ENCODE measurements at regions not wholly inside any gene's neighbourhood (a gene's known extent, or its start where the extent isn't known, plus 50 kb on each side); places are given as distances from the start of the nearest gene placed in this dataset.

GRCh38 chr5:56746553-56747339 lies 68.6 kb upstream of the MAP3K1 start:
- Histone ChIP-seq H3K36me3 (no peaks in the 10 kb centered on the region), H3K9me3 (no peaks in the 10 kb centered on the region), H3K4me3 (no peak overlapping the region), H3K27ac (replicated peaks in 1 of 4) (no peak overlapping the region), H3K4me1 (peaks cover 0 to 2% (median 0%) of the 10 kb centered on the region in 4 donors), H3K27me3 (no peaks in the 10 kb centered on the region)
- TF ChIP-seq EP300 (IDR thresholded peaks at IDR 0.05) (no peak), CTCF (IDR thresholded peaks at IDR 0.05) (no peak), POLR2A (IDR thresholded peaks at IDR 0.05; ENCODE audit: low read depth) (no peak), POLR2AphosphoS5 (IDR thresholded peaks at IDR 0.05) (no peak)
- intact Hi-C loops (cut with DNase I): no loop called here
- no peak for DNase-seq (ENCODE audit: extremely low spot score)
- WGBS: 91% methylated on average over 4 of the region's 4 CpGs

- Histone ChIP-seq H3K27ac (replicated peaks in 1 of 4) (no peak overlapping the region), H3K9me3 (no peaks in the 10 kb centered on the region), H3K4me1 (no peaks in the 10 kb centered on the region), H3K36me3 (no peaks in the 10 kb centered on the region), H3K4me3 (no peak overlapping the region), H3K27me3 (no peaks in the 10 kb centered on the region)
- no peak for TF ChIP-seq CTCF (IDR thresholded peaks at IDR 0.05)
- TF ChIP-seq EP300 (IDR thresholded peaks at IDR 0.05): no peak
- no peak for TF ChIP-seq POLR2A (IDR thresholded peaks at IDR 0.05; ENCODE audit: low read depth)
- TF ChIP-seq POLR2AphosphoS5 (IDR thresholded peaks at IDR 0.05): no peak
- 92% methylated on average over 6 of the region's 6 CpGs for WGBS
- no peak for DNase-seq (ENCODE audit: extremely low spot score)
- intact Hi-C loops (cut with DNase I): no loop called here
These were observed 69.5 kb upstream of the MAP3K1 start for GRCh38 chr5:56745864-56746263.

- Histone ChIP-seq H3K36me3 (no peaks in the 10 kb centered on the region), H3K4me3 (no peak overlapping the region), H3K27me3 (no peaks in the 10 kb centered on the region), H3K27ac (replicated peaks in 1 of 4) (no peak overlapping the region), H3K9me3 (no peaks in the 10 kb centered on the region), H3K4me1 (peaks cover 0 to 6% (median 0%) of the 10 kb centered on the region in 4 donors)
- no peak for DNase-seq (ENCODE audit: extremely low spot score)
- TF ChIP-seq EP300 (IDR thresholded peaks at IDR 0.05) (no peak), CTCF (IDR thresholded peaks at IDR 0.05) (no peak), POLR2A (IDR thresholded peaks at IDR 0.05; ENCODE audit: low read depth) (no peak), POLR2AphosphoS5 (IDR thresholded peaks at IDR 0.05) (no peak)
- intact Hi-C loops (cut with DNase I): no loop called here
- WGBS: 91% methylated on average over 4 of the region's 4 CpGs
These were observed 74.5 kb upstream of the MAP3K1 start for GRCh38 chr5:56740868-56741267.

- no peak overlapping the region for H3K27ac ChIP-seq (replicated peaks in 1 of 4)
- TF ChIP-seq CTCF (IDR thresholded peaks at IDR 0.05): no peak
- DNase-seq (ENCODE audit: extremely low spot score): no peak
- 21% methylated on average over 1 of the region's 1 CpG for WGBS
- H3K4me3 ChIP-seq: no peak overlapping the region
- no peaks in the 10 kb centered on the region for H3K36me3 ChIP-seq
- no peaks in the 10 kb centered on the region for H3K27me3 ChIP-seq
- no peaks in the 10 kb centered on the region for H3K9me3 ChIP-seq
- peaks cover 0 to 7% (median 2%) of the 10 kb centered on the region in 4 donors for H3K4me1 ChIP-seq
- intact Hi-C loops (cut with DNase I): no loop called here
These were observed 75.4 kb upstream of the MAP3K1 start for GRCh38 chr5:56739990-56740389.
